K562 (cell line): ENCODE measurements at regions not wholly inside any gene's neighbourhood (a gene's known extent, or its start where the extent isn't known, plus 50 kb on each side); places are given as distances from the start of the nearest gene placed in this dataset.
A peak's percentile ranks its signal among the peaks of the same experiment; 100 is the strongest.

Experiments
- ATAC-seq: fragments of 200-7000 bp; cut with Tn5 transposase; 3 replicates; pipeline ENCODE4 v1.9.1; 2020; ENCODE audit warnings: moderate library complexity
- BruUV-seq: library from RNA; stranded (reverse); fragments of 400-500 nt; replicated peaks from 2 replicates; lab custom pipeline; 2021; lab: Mats Ljungman, UMichigan
- CTCF ChIA-PET: fragments of 300-600 bp; formaldehyde crosslinking; extraction: SDS; loops from one replicate; lab custom pipeline; 2021; ENCODE audit warnings: low intra/inter-chr PET ratio; lab: Yijun Ruan, JAX
- POLR2A ChIA-PET: fragments of 300-600, 350-650 bp; sonication (Branson Sonifier 250); formaldehyde crosslinking; extraction: SDS; loops from one replicate; lab custom pipeline; 2021; ENCODE audit warnings: antibody characterized with exemption, inconsistent platforms; lab: Yijun Ruan, JAX
- DNase-seq, 4 experiments: peaks; one replicate each; pipeline versions ENCODE4 v3.0.0 to v3.0.0-alpha.2; 2011 to 2018; ENCODE audit warnings: low spot score in 3 of 4, mixed read lengths in 3 of 4; ENCODE audit errors: extremely low read depth in 1 of 4
- FAIRE-seq: peaks from 2 replicates; lab custom pipeline; 2011; peaks lifted over from hg19 to GRCh38; lab: Jason Lieb, UNC
- H2AFZ ChIP-seq: 2 replicates; pipeline ENCODE4 v1.6.0; 2011; ENCODE audit warnings: low read depth, low read length, control low read depth, inconsistent platforms
- H3K27ac ChIP-seq: fragments of 200-600 bp; 3 replicates; pipeline ENCODE4 v1.8.0; 2011; ENCODE audit warnings: low read depth, mild to moderate bottlenecking, control low read depth, inconsistent platforms, low read length, moderate library complexity, mixed read lengths; ENCODE audit errors: extremely low read depth
- H3K27me3 ChIP-seq, 2 experiments: fragments of 300-600 bp in 1 of 2; 2 replicates in 1 of 2; 3 replicates in 1 of 2; pipeline versions ENCODE4 v1.6.0 to v1.8.0; 2011; ENCODE audit warnings: inconsistent platforms in 2 of 2, low read length in 2 of 2, mild to moderate bottlenecking in 1 of 2, mixed read lengths in 1 of 2, moderate library complexity in 1 of 2; ENCODE audit not compliant: control insufficient read depth in 2 of 2, insufficient read depth in 2 of 2
- H3K36me3 ChIP-seq: fragments of 300-600 bp; 3 replicates; pipeline ENCODE4 v1.8.0; 2011; ENCODE audit warnings: mild to moderate bottlenecking, low read length, inconsistent platforms; ENCODE audit not compliant: control insufficient read depth, insufficient read depth
- H3K4me1 ChIP-seq, 2 experiments: fragments of 200-600 bp in 1 of 2; replicated peaks in 1 of 2; 2 replicates in 1 of 2; 3 replicates in 1 of 2; pipeline versions ENCODE4 v1.5.1 to v1.8.0; 2011; ENCODE audit warnings: inconsistent platforms in 2 of 2, low read length in 2 of 2, mild to moderate bottlenecking in 1 of 2, mixed read lengths in 1 of 2, moderate library complexity in 1 of 2; ENCODE audit not compliant: control insufficient read depth in 2 of 2, insufficient read depth in 2 of 2
- H3K4me2 ChIP-seq: 2 replicates; pipeline ENCODE4 v1.6.1; 2011; ENCODE audit warnings: low read length, control low read depth, inconsistent platforms, mixed read lengths; ENCODE audit not compliant: insufficient read depth
- H3K4me3 ChIP-seq: fragments of 200-600 bp; sonication (generic), shearing (Covaris generic); 2 replicates; pipeline ENCODE4 v1.5.1; 2016; ENCODE audit warnings: control low read depth, inconsistent platforms
- H3K79me2 ChIP-seq: fragments of 200-600 bp; 3 replicates; pipeline ENCODE4 v1.8.0; 2011; ENCODE audit warnings: low read length, inconsistent platforms; ENCODE audit not compliant: control insufficient read depth, insufficient read depth
- H3K9ac ChIP-seq, 2 experiments: 2 replicates each; pipeline versions ENCODE4 v1.6.0 to v1.6.1; 2011; ENCODE audit warnings: low read depth in 2 of 2, low read length in 2 of 2, control low read depth in 1 of 2, inconsistent platforms in 1 of 2, mild to moderate bottlenecking in 1 of 2, mixed read lengths in 1 of 2; ENCODE audit not compliant: insufficient read depth in 1 of 2
- H3K9me1 ChIP-seq: one replicate; pipeline ENCODE4 v1.6.0; 2011; ENCODE audit warnings: inconsistent platforms, mild to moderate bottlenecking, low read length, moderate library complexity; ENCODE audit not compliant: control insufficient read depth, insufficient read depth
- H3K9me3 ChIP-seq: replicated peaks from 2 replicates; pipeline ENCODE4 v1.5.1; 2011; ENCODE audit warnings: low read depth, low read length, inconsistent platforms; ENCODE audit not compliant: control insufficient read depth, insufficient read depth
- H4K20me1 ChIP-seq: replicated peaks from 2 replicates; pipeline ENCODE4 v1.6.1; 2011; ENCODE audit warnings: low read length, inconsistent platforms, mixed read lengths; ENCODE audit not compliant: control insufficient read depth, insufficient read depth
- BCOR ChIP-seq: fragments of 450-650 bp; IDR thresholded peaks from 2 replicates; pipeline ENCODE4 v1.6.1; 2016
- BRCA1 ChIP-seq, 2 experiments: fragments of 450-650 bp in 1 of 2; sonication (generic) in 1 of 2; formaldehyde crosslinking in 1 of 2; IDR thresholded peaks; 2 replicates each; pipeline versions ENCODE4 v1.5.0 to v1.6.1; 2017 to 2020; ENCODE audit warnings: mild to moderate bottlenecking in 1 of 2, missing genetic modification reagents in 1 of 2
- C11orf30 ChIP-seq: fragments of 450-650 bp; IDR thresholded peaks from 2 replicates; pipeline ENCODE4 v1.6.1; 2016; ENCODE audit warnings: low read depth, mild to moderate bottlenecking
- MAFK ChIP-seq: IDR thresholded peaks from 2 replicates; pipeline ENCODE4 v1.6.1; 2011; ENCODE audit warnings: low read length, improper control_type of control experiment
- NCOA6 ChIP-seq: fragments of 450-650 bp; IDR thresholded peaks from 2 replicates; pipeline ENCODE4 v1.6.1; 2017; ENCODE audit warnings: mild to moderate bottlenecking
- RBM25 ChIP-seq: fragments of 200-400 bp; formaldehyde crosslinking; IDR thresholded peaks from 2 replicates; pipeline ENCODE4 v1.6.1; 2018; ENCODE audit warnings: low read length, low read depth, moderate library complexity; ENCODE audit not compliant: severe bottlenecking
- ZKSCAN1 ChIP-seq: fragments of 150-350 bp; IDR thresholded peaks from 2 replicates; pipeline ENCODE4 v1.6.1; 2016; ENCODE audit warnings: low read depth, low read length
- ZNF146 ChIP-seq: IDR thresholded peaks from one replicate; pipeline ENCODE4 v1.6.1; 2018; ENCODE audit warnings: missing compliant biosample characterization; ENCODE audit not compliant: unreplicated experiment
- ZNF316 ChIP-seq: fragments of 450-650 bp; IDR thresholded peaks from 2 replicates; pipeline ENCODE4 v1.6.1; 2016
- WGBS: fragments of 100-300 bp; shearing (Covaris generic); methylation state at CpG from one replicate; pipeline ENCODE4 v1.1.6; 2016; ENCODE audit warnings: low coverage, mixed read lengths; ENCODE audit not compliant: insufficient coverage; ENCODE audit errors: missing lambda C conversion rate; 5-methylcytosine and 5-hydroxymethylcytosine counted together
- in situ Hi-C: fragments of 300-500 bp; cut with MboI; formaldehyde crosslinking; loops from 4 replicates; pipeline ENCODE4 v1.15.0; 2018; ENCODE audit warnings: inconsistent platforms, mixed read lengths
- intact Hi-C: fragments of 100-400 bp; cut with micrococcal nuclease; formaldehyde crosslinking; loops from 2 replicates; pipeline ENCODE4 v1.14.2; 2022

GRCh38 chr6:14573703-14574290 lies 456.2 kb downstream of the CD83 start:
- no peak for DNase-seq
- H3K4me2 ChIP-seq: no peak overlapping the region
- BruUV-seq: no TSS peak

DNA sequence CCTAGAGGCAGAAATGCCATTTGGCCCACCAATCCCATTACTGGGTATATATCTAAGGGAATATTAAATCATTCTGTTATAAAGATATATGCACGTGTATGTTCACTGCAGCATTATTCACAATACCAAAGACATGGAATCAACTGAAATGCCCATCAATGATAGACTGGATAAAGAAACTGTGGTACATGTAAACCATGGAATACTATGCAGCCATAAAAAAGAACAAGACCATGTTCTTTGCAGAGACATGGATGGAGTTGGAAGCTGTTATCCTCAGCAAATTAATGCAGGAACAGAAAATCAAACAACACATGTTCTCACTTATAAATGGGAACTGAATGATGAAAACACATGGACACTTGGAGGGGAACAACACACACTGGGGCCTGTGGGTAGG lies 458.4 kb downstream of the CD83 start:
- Histone ChIP-seq H3K4me1 (peaks cover 0 to 2% of the 10 kb centered on the region in 2 experiments; a peak in 1 of 5 replicates), H3K9me1 (no peaks in the 10 kb centered on the region), H3K9ac (no peak overlapping the region), H4K20me1 (no peaks in the 10 kb centered on the region), H3K4me3 (no peak overlapping the region), H3K36me3 (no peaks in the 10 kb centered on the region), H3K9me3 (no peaks in the 10 kb centered on the region), H3K79me2 (no peaks in the 10 kb centered on the region), H3K27me3 (no peaks in the 10 kb centered on the region), H2AFZ (no peak overlapping the region), H3K27ac (no peak overlapping the region), H3K4me2 (no peak overlapping the region)
- DNase-seq (no peak), FAIRE-seq (no peak), ATAC-seq (no peak)
- ChIA-PET CTCF (no interaction called here), POLR2A (interaction anchor here (1.1 kb wide), 1 partner anchor 41 kb away, joined by 3 read pairs; no protein-coding TSS in a partner anchor)
- no TSS peak for BruUV-seq
- intact Hi-C loops: no loop called here
- TF ChIP-seq BCOR (peak; percentile 40; the same call in 1 of the 2 replicates), RBM25 (peak; percentile 74), ZKSCAN1 (no peak), ZNF146 (peak; percentile 97)
- in situ Hi-C loops: no loop called here
- 0% methylated on average over 1 of the region's 1 CpG for WGBS

More at GRCh38 chr6:14573703-14574290, 456.2 kb downstream of the CD83 start:
- intact Hi-C loops: no loop called here
- no peak for FAIRE-seq
- Histone ChIP-seq H3K9ac (no peak overlapping the region), H3K27me3 (peaks cover 0 to 4% of the 10 kb centered on the region in 2 experiments; a peak in 1 of 5 replicates), H3K36me3 (no peaks in the 10 kb centered on the region), H4K20me1 (no peaks in the 10 kb centered on the region), H3K9me3 (no peaks in the 10 kb centered on the region), H3K27ac (no peak overlapping the region), H3K9me1 (no peaks in the 10 kb centered on the region), H3K4me1 (peaks cover 3 to 8% of the 10 kb centered on the region in 2 experiments; a peak in 3 of 5 replicates), H3K79me2 (no peaks in the 10 kb centered on the region), H3K4me3 (no peak overlapping the region), H2AFZ (0 out of 2 replicates have a peak overlapping the region, but pooled peaks have one; percentile 29)
- 14% methylated on average over 2 of the region's 2 CpGs for whole genome bisulfite sequencing
- ATAC-seq: no peak
- TF ChIP-seq ZNF316: peak; percentile 30; the same call in 1 of the 2 replicates
- no peak for TF ChIP-seq BRCA1 (IDR thresholded peaks at IDR 0.05)
- TF ChIP-seq BRCA1 (CRISPR knock-in tag; IDR thresholded peaks at IDR 0.05): no peak
- TF ChIP-seq C11orf30: peak; percentile 51; the same call in 1 of the 2 replicates
- no peak for TF ChIP-seq NCOA6
- peak; percentile 6; the same call in 1 of the 2 replicates for TF ChIP-seq MAFK
- in situ Hi-C loops: no loop called here
- POLR2A ChIA-PET: interaction anchor here (1.9 kb wide), 1 partner anchor 12 kb away, joined by 4 read pairs; no protein-coding TSS in a partner anchor
- CTCF ChIA-PET: no interaction called here
